ENCODE measurements at regions not wholly inside any gene's neighbourhood (a gene's known extent, or its start where the extent isn't known, plus 50 kb on each side); places are given as distances from the start of the nearest gene placed in this dataset.

DNA sequence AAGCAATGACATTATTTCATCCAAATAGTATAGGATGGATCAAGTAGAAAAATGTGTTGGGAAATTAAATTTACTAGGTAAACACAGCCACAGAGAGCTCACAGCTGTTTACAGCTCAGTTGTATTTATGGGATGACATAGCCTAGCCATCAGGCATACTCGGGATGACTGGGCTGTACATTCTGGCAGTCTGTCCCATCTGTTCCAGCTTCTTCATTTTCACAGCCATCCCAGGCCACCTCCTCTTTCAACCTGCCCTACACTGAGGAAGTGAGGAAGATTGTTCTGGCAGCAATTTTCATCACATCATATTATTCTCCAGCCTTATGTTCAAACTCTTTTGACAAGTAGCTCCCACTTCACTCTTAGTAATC is 98.4 kb upstream of the PFN2 start (continued):
- TF ChIP-seq, protein P1, sequence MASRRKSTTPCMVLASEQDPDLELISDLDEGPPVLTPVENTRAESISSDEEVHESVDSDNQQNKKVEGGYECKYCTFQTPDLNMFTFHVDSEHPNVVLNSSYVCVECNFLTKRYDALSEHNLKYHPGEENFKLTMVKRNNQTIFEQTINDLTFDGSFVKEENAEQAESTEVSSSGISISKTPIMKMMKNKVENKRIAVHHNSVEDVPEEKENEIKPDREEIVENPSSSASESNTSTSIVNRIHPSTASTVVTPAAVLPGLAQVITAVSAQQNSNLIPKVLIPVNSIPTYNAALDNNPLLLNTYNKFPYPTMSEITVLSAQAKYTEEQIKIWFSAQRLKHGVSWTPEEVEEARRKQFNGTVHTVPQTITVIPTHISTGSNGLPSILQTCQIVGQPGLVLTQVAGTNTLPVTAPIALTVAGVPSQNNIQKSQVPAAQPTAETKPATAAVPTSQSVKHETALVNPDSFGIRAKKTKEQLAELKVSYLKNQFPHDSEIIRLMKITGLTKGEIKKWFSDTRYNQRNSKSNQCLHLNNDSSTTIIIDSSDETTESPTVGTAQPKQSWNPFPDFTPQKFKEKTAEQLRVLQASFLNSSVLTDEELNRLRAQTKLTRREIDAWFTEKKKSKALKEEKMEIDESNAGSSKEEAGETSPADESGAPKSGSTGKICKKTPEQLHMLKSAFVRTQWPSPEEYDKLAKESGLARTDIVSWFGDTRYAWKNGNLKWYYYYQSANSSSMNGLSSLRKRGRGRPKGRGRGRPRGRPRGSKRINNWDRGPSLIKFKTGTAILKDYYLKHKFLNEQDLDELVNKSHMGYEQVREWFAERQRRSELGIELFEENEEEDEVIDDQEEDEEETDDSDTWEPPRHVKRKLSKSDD (conservative IDR thresholded peaks at IDR 0.05; ENCODE audit: low read length), result no peak
- no peak for TF ChIP-seq DMBX1 (CRISPR knock-in tag; IDR thresholded peaks at IDR 0.05; ENCODE audit: borderline replicate concordance)

DNA sequence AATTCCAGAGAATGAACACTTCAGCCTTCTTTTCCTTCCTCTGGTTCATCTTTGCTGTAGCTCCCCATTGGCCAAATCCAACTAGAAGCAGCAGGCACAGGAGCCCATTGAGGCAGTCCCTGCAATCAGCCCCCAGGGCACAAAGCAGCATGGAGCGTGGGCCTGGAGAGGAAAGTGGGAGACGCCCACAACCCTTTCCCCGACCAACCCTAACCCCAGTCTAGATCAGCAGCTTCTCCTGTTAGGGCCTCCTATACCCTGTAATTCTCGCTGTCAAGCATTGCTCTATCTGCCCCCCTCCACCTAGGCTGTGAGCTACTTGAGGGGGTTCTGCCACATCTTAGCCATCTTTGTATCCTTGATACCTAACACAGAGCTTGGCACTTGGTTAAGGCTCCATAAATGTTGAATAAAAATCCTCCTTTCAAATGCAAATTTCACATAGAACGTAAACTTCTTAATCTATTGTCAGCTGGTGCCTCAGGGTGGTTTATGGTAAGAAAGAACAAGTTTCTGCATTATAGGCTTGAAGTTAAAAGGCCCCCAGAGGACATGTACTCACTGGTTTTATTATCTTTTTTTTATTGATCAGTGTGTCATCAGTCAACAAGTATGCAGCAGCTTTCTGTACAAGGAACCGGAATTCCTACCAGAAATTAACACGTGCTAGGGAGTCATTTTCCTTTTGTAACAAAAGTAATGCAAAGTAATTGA is 97.9 kb upstream of the PFN2 start:
- no peaks in the 10 kb centered on the region for H3K9me3 ChIP-seq (replicated peaks; ENCODE audit: control insufficient read depth, insufficient read depth, low read depth, low read length)
- no TSS peak for BruUV-seq (replicated peaks)
- CTCF ChIA-PET (ENCODE audit: low intra/inter-chr PET ratio), result no interaction called here
- intact Hi-C loops (cut with micrococcal nuclease) (no loop called here), in situ Hi-C loops (cut with MboI) (no loop called here)
- H3K27ac ChIP-seq (ENCODE audit: extremely low read depth, low read depth, low read length), result no peak overlapping the region
- H3K79me2 ChIP-seq (ENCODE audit: control insufficient read depth, insufficient read depth, low read length), result no peaks in the 10 kb centered on the region
- H3K4me1 ChIP-seq (replicated peaks in 1 of 2; ENCODE audit: control insufficient read depth in 2 of 2, insufficient read depth in 2 of 2, low read length in 2 of 2), result no peaks in the 10 kb centered on the region
- H2AFZ ChIP-seq (ENCODE audit: low read depth, low read length), result no peak overlapping the region
- H3K27me3 ChIP-seq (ENCODE audit: control insufficient read depth in 2 of 2, insufficient read depth in 2 of 2, low read length in 2 of 2), result peaks cover 6 to 32% of the 10 kb centered on the region in 2 experiments; a peak in 4 of 5 replicates
- DNase-seq (ENCODE audit: extremely low read depth in 1 of 4, low spot score in 3 of 4) (no peak), FAIRE-seq (no peak), ATAC-seq (no peak)
- no peak overlapping the region for H3K9ac ChIP-seq (ENCODE audit: insufficient read depth in 1 of 2, low read depth in 2 of 2, low read length in 2 of 2)
- no peak for TF ChIP-seq CCAR2 (IDR thresholded peaks at IDR 0.05; ENCODE audit: low read depth, low read length)
- TF ChIP-seq, protein P2, sequence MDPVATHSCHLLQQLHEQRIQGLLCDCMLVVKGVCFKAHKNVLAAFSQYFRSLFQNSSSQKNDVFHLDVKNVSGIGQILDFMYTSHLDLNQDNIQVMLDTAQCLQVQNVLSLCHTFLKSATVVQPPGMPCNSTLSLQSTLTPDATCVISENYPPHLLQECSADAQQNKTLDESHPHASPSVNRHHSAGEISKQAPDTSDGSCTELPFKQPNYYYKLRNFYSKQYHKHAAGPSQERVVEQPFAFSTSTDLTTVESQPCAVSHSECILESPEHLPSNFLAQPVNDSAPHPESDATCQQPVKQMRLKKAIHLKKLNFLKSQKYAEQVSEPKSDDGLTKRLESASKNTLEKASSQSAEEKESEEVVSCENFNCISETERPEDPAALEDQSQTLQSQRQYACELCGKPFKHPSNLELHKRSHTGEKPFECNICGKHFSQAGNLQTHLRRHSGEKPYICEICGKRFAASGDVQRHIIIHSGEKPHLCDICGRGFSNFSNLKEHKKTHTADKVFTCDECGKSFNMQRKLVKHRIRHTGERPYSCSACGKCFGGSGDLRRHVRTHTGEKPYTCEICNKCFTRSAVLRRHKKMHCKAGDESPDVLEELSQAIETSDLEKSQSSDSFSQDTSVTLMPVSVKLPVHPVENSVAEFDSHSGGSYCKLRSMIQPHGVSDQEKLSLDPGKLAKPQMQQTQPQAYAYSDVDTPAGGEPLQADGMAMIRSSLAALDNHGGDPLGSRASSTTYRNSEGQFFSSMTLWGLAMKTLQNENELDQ (CRISPR knock-in tag; IDR thresholded peaks at IDR 0.05; ENCODE audit: borderline replicate concordance), result no peak
- no peak for TF ChIP-seq FIP1L1 (IDR thresholded peaks at IDR 0.05; ENCODE audit: low read depth, low read length, poor library complexity, severe bottlenecking)
- TF ChIP-seq CBX1 (IDR thresholded peaks at IDR 0.05; ENCODE audit: low read depth), result no peak
- TF ChIP-seq, protein P3, sequence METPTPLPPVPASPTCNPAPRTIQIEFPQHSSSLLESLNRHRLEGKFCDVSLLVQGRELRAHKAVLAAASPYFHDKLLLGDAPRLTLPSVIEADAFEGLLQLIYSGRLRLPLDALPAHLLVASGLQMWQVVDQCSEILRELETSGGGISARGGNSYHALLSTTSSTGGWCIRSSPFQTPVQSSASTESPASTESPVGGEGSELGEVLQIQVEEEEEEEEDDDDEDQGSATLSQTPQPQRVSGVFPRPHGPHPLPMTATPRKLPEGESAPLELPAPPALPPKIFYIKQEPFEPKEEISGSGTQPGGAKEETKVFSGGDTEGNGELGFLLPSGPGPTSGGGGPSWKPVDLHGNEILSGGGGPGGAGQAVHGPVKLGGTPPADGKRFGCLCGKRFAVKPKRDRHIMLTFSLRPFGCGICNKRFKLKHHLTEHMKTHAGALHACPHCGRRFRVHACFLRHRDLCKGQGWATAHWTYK (CRISPR knock-in tag; IDR thresholded peaks at IDR 0.05), result no peak
- POLR2A ChIA-PET, result interaction anchor here (0.7 to 1.2 kb wide), 3 partner anchors 9 to 12 kb away, joined by 3 to 4 read pairs (median 3); no protein-coding TSS in a partner anchor
- WGBS (ENCODE audit: insufficient coverage, low coverage, missing lambda C conversion rate), result 0% methylated on average over 7 of the region's 7 CpGs
- no peak overlapping the region for H3K4me3 ChIP-seq
- H3K36me3 ChIP-seq (ENCODE audit: control insufficient read depth, insufficient read depth, low read length), result no peaks in the 10 kb centered on the region
- no peak overlapping the region for H3K4me2 ChIP-seq (ENCODE audit: insufficient read depth, low read length)
- H4K20me1 ChIP-seq (replicated peaks; ENCODE audit: control insufficient read depth, insufficient read depth, low read length), result no peaks in the 10 kb centered on the region
- no peaks in the 10 kb centered on the region for H3K9me1 ChIP-seq (ENCODE audit: control insufficient read depth, insufficient read depth, low read length)
